ENCODE measurements at regions not wholly inside any gene's neighbourhood (a gene's known extent, or its start where the extent isn't known, plus 50 kb on each side); places are given as distances from the start of the nearest gene placed in this dataset.
A peak's percentile ranks its signal among the peaks of the same experiment; 100 is the strongest.

DNA sequence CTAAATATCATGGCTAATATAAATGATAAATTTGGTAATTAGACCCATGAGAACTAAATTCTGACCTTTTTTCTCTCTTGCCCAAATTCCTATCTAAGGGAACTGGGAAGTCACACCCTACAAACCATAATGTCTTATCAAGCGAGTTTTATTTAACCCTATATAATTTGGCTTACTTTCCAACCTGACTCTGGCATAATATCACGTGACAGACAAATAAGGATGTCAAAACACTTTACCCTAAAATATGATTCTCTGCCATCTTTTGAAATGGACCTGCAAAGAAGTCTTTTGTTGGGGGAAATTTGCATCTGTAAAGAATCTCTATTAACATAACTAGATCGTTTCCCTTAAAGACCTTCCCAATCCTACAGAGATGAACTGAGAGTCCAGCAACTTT lies 1823.5 kb upstream of the LRRTM1 start:
- WGBS (ENCODE audit: insufficient coverage): 83% methylated on average over 1 of the region's 3 CpGs
- Histone ChIP-seq H3K4me3 (ENCODE audit: low read length) (no peak overlapping the region), H3K36me3 (ENCODE audit: control insufficient read depth, insufficient read depth, low read length) (no peaks in the 10 kb centered on the region), H3K27ac (ENCODE audit: low read length) (no peak overlapping the region), H3K4me1 (ENCODE audit: control insufficient read depth, insufficient read depth, low read length) (no peaks in the 10 kb centered on the region), H3K27me3 (ENCODE audit: control insufficient read depth, insufficient read depth, low read length) (no peaks in the 10 kb centered on the region), H3K9me3 (replicated peaks; ENCODE audit: control insufficient read depth, low read depth, low read length) (peaks cover 7% of the 10 kb centered on the region)
- DNase-seq: no peak

DNA sequence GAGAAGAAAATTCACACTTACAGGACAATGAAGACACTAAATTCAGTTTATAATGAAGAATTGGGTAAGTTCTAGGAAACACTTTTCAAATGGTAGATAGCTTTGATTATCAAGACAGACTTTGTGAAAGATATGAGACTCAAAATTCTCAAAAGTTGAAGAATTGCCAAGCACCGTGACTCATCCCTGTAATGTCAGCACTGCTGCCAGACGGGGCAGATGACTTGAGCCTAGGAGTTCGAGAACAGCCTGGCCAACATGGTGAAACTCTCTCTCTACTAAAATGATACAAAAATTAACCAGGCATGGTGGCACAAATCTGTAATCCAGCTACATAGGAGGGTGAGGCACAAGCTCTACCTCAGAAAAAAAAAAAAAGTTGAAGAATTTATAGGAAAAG lies 1820.1 kb upstream of the LRRTM1 start:
- Histone ChIP-seq H3K9me3 (replicated peaks; ENCODE audit: control insufficient read depth, low read depth, low read length) (peaks cover 2% of the 10 kb centered on the region), H3K27me3 (ENCODE audit: control insufficient read depth, insufficient read depth, low read length) (no peaks in the 10 kb centered on the region), H3K4me1 (ENCODE audit: control insufficient read depth, insufficient read depth, low read length) (no peaks in the 10 kb centered on the region), H3K27ac (ENCODE audit: low read length) (no peak overlapping the region), H3K36me3 (ENCODE audit: control insufficient read depth, insufficient read depth, low read length) (no peaks in the 10 kb centered on the region), H3K4me3 (ENCODE audit: low read length) (no peak overlapping the region)
- no peak for DNase-seq
- no CpG with 5 or more reads among the region's 3 CpGs for WGBS (ENCODE audit: insufficient coverage)

DNA sequence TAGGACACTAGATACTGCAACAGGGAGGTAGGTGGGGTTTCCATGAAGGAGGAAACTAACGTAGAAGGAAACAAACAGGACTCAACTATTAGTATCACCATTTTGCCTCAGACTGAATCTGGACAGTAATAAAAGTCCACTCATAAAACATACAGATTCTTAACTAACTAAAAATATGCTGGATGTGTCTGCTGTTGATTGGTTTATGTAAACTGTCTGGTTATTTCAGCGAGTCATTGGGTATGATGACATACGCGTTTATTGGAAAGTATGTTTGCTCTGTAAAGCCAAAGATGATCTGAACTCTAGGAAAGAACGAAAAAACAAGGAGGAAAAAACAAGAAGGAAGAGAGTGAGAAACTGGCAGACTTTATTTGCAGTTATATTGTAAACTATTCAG lies 1816.1 kb upstream of the LRRTM1 start:
- Histone ChIP-seq H3K4me1 (ENCODE audit: control insufficient read depth, insufficient read depth, low read length) (no peaks in the 10 kb centered on the region), H3K36me3 (ENCODE audit: control insufficient read depth, insufficient read depth, low read length) (no peaks in the 10 kb centered on the region), H3K27ac (ENCODE audit: low read length) (no peak overlapping the region), H3K27me3 (ENCODE audit: control insufficient read depth, insufficient read depth, low read length) (no peaks in the 10 kb centered on the region), H3K9me3 (replicated peaks; ENCODE audit: control insufficient read depth, low read depth, low read length) (no peaks in the 10 kb centered on the region), H3K4me3 (ENCODE audit: low read length) (no peak overlapping the region)
- WGBS (ENCODE audit: insufficient coverage): 90% methylated on average over 3 of the region's 5 CpGs
- DNase-seq: no peak

DNA sequence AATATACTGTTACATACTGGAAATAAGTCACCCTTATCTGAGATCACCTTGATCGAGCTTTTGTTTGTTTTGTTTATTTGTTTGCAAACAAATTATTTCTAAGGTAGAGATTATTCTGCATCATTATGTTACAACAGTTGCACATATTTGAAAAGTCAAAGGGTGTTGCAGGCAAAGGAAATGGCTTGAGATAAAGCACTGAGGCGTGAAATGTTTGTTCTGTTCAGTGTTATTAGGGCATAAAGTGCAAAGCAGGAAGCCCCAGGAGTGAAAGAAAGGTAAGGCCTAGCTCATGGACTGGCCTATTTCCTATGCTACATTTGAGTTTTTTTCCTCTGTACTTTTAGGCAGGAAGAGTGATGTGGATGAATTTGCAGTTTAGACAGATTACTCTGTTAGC lies 1815.6 kb upstream of the LRRTM1 start:
- no peaks in the 10 kb centered on the region for H3K9me3 ChIP-seq (replicated peaks; ENCODE audit: control insufficient read depth, low read depth, low read length)
- WGBS (ENCODE audit: insufficient coverage): 83% methylated on average over 1 of the region's 2 CpGs
- no peak for DNase-seq
- H3K27me3 ChIP-seq (ENCODE audit: control insufficient read depth, insufficient read depth, low read length): no peaks in the 10 kb centered on the region
- no peak overlapping the region for H3K27ac ChIP-seq (ENCODE audit: low read length)
- no peak overlapping the region for H3K4me3 ChIP-seq (ENCODE audit: low read length)
- no peaks in the 10 kb centered on the region for H3K36me3 ChIP-seq (ENCODE audit: control insufficient read depth, insufficient read depth, low read length)
- H3K4me1 ChIP-seq (ENCODE audit: control insufficient read depth, insufficient read depth, low read length): no peaks in the 10 kb centered on the region

DNA sequence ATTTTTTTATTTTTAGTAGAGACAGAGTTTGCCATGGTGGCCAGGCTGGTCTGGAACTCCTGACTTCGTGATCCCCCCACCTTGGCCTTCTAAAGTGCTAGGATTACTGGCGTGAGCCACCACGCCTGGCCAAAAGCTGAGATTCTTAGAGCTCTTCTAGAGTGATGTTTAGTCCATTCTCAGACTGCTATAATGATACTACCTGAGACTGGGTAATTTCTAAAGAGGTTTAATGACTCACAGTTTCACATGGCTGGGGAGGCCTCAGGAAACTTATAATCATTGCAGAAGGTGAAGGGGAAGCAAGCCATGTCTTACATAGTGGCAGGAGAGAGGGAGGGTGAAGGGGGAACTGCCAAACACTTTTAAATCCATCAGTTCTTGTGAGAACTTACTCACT lies 1804.9 kb upstream of the LRRTM1 start:
- H3K4me3 ChIP-seq (ENCODE audit: low read length): no peak overlapping the region
- no peak overlapping the region for H3K27ac ChIP-seq (ENCODE audit: low read length)
- H3K36me3 ChIP-seq (ENCODE audit: control insufficient read depth, insufficient read depth, low read length): no peaks in the 10 kb centered on the region
- H3K27me3 ChIP-seq (ENCODE audit: control insufficient read depth, insufficient read depth, low read length): no peaks in the 10 kb centered on the region
- no peak for DNase-seq
- no peaks in the 10 kb centered on the region for H3K4me1 ChIP-seq (ENCODE audit: control insufficient read depth, insufficient read depth, low read length)
- no CpG with 5 or more reads among the region's 3 CpGs for WGBS (ENCODE audit: insufficient coverage)
- no peaks in the 10 kb centered on the region for H3K9me3 ChIP-seq (replicated peaks; ENCODE audit: control insufficient read depth, low read depth, low read length)

DNA sequence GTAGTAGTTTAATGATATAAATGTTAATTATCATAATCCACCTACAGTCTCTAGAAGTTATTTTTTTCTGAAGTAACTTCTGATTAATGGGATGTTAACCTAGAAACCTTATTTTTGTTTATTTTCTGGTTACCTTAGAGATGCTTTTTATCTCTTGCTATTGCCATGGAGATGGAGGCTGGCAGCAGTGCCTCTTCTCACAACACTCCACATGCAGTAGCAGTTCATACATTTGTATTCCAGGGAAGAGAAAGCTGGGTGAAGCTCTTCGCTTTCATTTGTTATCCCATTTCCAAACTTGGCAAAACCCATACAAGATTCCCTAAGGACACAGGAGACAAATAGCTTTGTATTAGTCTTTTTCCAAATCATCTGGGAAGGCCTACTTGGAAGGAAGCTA lies 1794.1 kb upstream of the LRRTM1 start:
- no peak overlapping the region for H3K4me3 ChIP-seq (ENCODE audit: low read length)
- WGBS (ENCODE audit: insufficient coverage): no CpG with 5 or more reads among the region's 1 CpG
- no peaks in the 10 kb centered on the region for H3K4me1 ChIP-seq (ENCODE audit: control insufficient read depth, insufficient read depth, low read length)
- no peak overlapping the region for H3K27ac ChIP-seq (ENCODE audit: low read length)
- no peaks in the 10 kb centered on the region for H3K36me3 ChIP-seq (ENCODE audit: control insufficient read depth, insufficient read depth, low read length)
- no peaks in the 10 kb centered on the region for H3K27me3 ChIP-seq (ENCODE audit: control insufficient read depth, insufficient read depth, low read length)
- no peaks in the 10 kb centered on the region for H3K9me3 ChIP-seq (replicated peaks; ENCODE audit: control insufficient read depth, low read depth, low read length)
- DNase-seq: peak; percentile 2

DNA sequence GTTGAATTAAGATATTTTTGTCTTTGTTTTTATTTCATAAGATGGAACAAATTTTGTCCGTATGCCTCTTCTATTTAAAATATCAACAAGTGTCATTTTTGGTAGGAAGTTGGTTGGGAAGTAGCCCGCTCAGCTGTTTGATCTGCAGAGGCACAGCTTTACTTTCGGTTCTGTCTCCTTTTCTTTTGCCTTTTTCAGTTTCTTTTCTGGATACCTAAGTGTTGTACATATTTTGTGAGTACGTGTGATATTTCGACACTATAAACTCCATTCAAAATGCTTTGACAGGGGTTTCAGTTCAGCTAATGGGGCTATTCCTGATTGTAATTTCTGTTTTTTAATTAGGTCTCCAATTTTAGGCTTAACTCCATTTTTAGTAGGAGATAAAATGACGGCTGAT lies 1785.0 kb upstream of the LRRTM1 start:
- no peak for DNase-seq
- Histone ChIP-seq H3K9me3 (replicated peaks; ENCODE audit: control insufficient read depth, low read depth, low read length) (peaks cover 6% of the 10 kb centered on the region), H3K27ac (ENCODE audit: low read length) (no peak overlapping the region), H3K4me1 (ENCODE audit: control insufficient read depth, insufficient read depth, low read length) (no peaks in the 10 kb centered on the region), H3K4me3 (ENCODE audit: low read length) (no peak overlapping the region), H3K27me3 (ENCODE audit: control insufficient read depth, insufficient read depth, low read length) (no peaks in the 10 kb centered on the region), H3K36me3 (ENCODE audit: control insufficient read depth, insufficient read depth, low read length) (no peaks in the 10 kb centered on the region)
- no CpG with 5 or more reads among the region's 6 CpGs for WGBS (ENCODE audit: insufficient coverage)

DNA sequence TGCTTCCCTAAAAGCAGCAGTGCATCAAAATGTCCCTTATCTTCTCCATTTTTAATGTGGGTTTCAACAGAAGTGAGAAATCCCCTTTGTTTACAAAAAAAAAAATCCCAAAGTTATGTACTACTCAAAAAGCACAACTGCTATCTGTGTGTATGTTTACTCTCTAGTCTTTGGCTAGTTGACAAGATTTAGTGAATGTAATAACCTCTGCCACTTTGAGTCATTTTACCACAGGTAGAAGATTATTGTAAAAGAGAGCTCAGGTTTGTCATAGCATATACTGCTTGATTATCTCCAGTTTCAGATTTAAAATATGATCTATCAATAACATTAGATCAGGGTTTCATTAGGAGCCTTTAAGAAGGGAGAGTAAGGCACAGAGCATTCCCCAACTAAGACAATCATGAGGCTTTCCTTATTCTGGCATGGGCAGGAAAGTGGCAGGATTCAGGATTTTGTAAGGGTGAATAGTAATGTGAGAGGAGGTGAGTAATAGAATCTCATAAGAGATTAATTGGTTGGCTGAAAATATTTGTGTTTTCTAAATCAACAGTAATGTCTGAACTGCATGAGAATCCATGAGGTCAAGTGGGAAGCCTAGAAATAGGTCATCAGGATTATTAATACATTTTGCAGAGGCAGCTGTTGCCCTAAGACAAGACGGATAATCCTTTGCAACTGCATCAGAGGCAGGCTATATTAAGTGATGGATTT lies 1780.3 kb upstream of the LRRTM1 start:
- no peak for DNase-seq
- Histone ChIP-seq H3K4me1 (ENCODE audit: control insufficient read depth, insufficient read depth, low read length) (no peaks in the 10 kb centered on the region), H3K4me3 (ENCODE audit: low read length) (no peak overlapping the region), H3K36me3 (ENCODE audit: control insufficient read depth, insufficient read depth, low read length) (no peaks in the 10 kb centered on the region), H3K9me3 (replicated peaks; ENCODE audit: control insufficient read depth, low read depth, low read length) (peaks cover 6% of the 10 kb centered on the region), H3K27ac (ENCODE audit: low read length) (no peak overlapping the region), H3K27me3 (ENCODE audit: control insufficient read depth, insufficient read depth, low read length) (no peaks in the 10 kb centered on the region)
- WGBS (ENCODE audit: insufficient coverage): 86% methylated on average over 1 of the region's 1 CpG

DNA sequence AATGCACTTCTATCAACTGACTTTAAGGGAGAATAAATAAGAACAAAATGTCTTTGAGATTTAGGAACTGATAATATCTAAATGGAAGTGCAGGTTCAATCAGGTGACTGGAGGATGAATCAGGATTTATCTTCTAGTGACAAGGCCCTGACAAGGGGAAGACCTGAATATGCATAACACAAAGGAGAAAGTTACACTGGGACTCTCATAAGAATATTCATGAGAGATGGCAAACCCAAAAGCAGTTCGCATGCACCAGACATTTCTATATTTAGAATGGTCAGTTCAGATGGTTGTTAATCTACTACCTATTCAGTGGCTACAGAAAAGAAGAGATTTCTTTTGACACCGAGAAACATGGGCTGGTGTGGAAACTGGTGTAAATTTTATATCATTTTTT lies 1771.3 kb upstream of the LRRTM1 start:
- Histone ChIP-seq H3K4me3 (ENCODE audit: low read length) (no peak overlapping the region), H3K36me3 (ENCODE audit: control insufficient read depth, insufficient read depth, low read length) (no peaks in the 10 kb centered on the region), H3K27me3 (ENCODE audit: control insufficient read depth, insufficient read depth, low read length) (no peaks in the 10 kb centered on the region), H3K27ac (ENCODE audit: low read length) (no peak overlapping the region), H3K9me3 (replicated peaks; ENCODE audit: control insufficient read depth, low read depth, low read length) (no peaks in the 10 kb centered on the region), H3K4me1 (ENCODE audit: control insufficient read depth, insufficient read depth, low read length) (no peaks in the 10 kb centered on the region)
- no peak for DNase-seq
- WGBS (ENCODE audit: insufficient coverage): no CpG with 5 or more reads among the region's 2 CpGs

DNA sequence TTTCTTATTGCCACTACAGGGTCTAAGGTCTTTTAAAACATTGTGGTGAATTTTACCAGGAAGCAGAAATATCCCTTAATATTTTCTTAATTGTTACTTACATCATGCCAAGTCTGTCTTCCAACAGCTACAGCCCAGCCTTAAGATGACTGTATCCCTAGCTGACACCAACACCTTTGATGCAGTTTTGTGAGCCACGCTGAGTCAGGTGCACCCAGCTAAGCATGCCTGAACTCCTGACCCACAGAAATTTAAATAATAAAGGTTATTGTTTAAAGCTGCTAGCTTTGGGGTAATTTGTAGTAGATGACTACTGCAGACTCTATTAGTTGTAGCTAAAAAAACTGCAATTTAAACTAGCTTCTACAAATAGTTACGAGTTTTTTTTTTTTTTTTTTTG lies 1757.9 kb upstream of the LRRTM1 start:
- WGBS (ENCODE audit: insufficient coverage): no CpG with 5 or more reads among the region's 2 CpGs
- H3K4me1 ChIP-seq (ENCODE audit: control insufficient read depth, insufficient read depth, low read length): no peaks in the 10 kb centered on the region
- H3K9me3 ChIP-seq (replicated peaks; ENCODE audit: control insufficient read depth, low read depth, low read length): no peaks in the 10 kb centered on the region
- H3K27me3 ChIP-seq (ENCODE audit: control insufficient read depth, insufficient read depth, low read length): no peaks in the 10 kb centered on the region
- H3K36me3 ChIP-seq (ENCODE audit: control insufficient read depth, insufficient read depth, low read length): no peaks in the 10 kb centered on the region
- no peak overlapping the region for H3K4me3 ChIP-seq (ENCODE audit: low read length)
- DNase-seq: no peak
- no peak overlapping the region for H3K27ac ChIP-seq (ENCODE audit: low read length)

DNA sequence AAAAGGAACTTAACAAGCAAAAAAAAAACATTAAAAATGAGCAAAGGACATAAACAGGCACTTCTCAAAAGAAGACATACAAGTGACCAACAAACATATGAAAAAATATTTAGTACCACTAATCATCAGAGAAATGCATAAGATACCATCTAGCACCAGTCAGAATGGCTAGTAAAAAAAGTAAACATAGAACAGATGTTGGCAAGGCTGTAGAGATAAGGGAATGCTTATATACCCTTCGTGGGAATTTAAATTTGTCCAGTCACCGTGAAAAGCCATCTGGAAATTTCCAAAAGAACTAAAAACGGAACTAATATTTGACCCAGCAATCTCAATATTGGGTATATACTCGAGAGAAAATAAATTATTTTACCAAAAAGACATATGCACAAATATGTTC lies 1751.3 kb upstream of the LRRTM1 start:
- WGBS (ENCODE audit: insufficient coverage): no CpG with 5 or more reads among the region's 4 CpGs
- no peaks in the 10 kb centered on the region for H3K4me1 ChIP-seq (ENCODE audit: control insufficient read depth, insufficient read depth, low read length)
- H3K9me3 ChIP-seq (replicated peaks; ENCODE audit: control insufficient read depth, low read depth, low read length): no peaks in the 10 kb centered on the region
- no peak overlapping the region for H3K27ac ChIP-seq (ENCODE audit: low read length)
- no peaks in the 10 kb centered on the region for H3K27me3 ChIP-seq (ENCODE audit: control insufficient read depth, insufficient read depth, low read length)
- H3K4me3 ChIP-seq (ENCODE audit: low read length): no peak overlapping the region
- DNase-seq: no peak
- H3K36me3 ChIP-seq (ENCODE audit: control insufficient read depth, insufficient read depth, low read length): no peaks in the 10 kb centered on the region
